Liver (tissue), 8 donors: ENCODE measurements at regions not wholly inside any gene's neighbourhood (a gene's known extent, or its start where the extent isn't known, plus 50 kb on each side); places are given as distances from the start of the nearest gene placed in this dataset.

Source experiments
- DNase-seq: peaks from one replicate; pipeline ENCODE4 v3.0.0-alpha.2; 2017; ENCODE audit warnings: low spot score
- H3K27ac ChIP-seq, 2 donors: one replicate each; pipeline ENCODE4 v1.7.0; 2013; ENCODE audit warnings: inconsistent platforms in 2 of 2, low read length in 2 of 2, control low read depth in 1 of 2, low read depth in 1 of 2, mild to moderate bottlenecking in 1 of 2
- H3K27me3 ChIP-seq, 4 donors: one replicate each; pipeline versions ENCODE4 v1.6.1 to v1.7.0; 2013; ENCODE audit warnings: low read length in 3 of 4, inconsistent platforms in 1 of 4, mild to moderate bottlenecking in 1 of 4, moderate library complexity in 1 of 4; ENCODE audit not compliant: control insufficient read depth in 4 of 4, insufficient read depth in 4 of 4
- H3K36me3 ChIP-seq, 4 donors: one replicate each; pipeline versions ENCODE4 v1.6.1 to v1.7.0; 2013; ENCODE audit warnings: low read length in 3 of 4, mild to moderate bottlenecking in 3 of 4, low read depth in 1 of 4, moderate library complexity in 1 of 4; ENCODE audit not compliant: control insufficient read depth in 4 of 4, insufficient read depth in 3 of 4
- H3K4me1 ChIP-seq, 4 donors: one replicate each; pipeline versions ENCODE4 v1.6.1 to v1.7.0; 2013; ENCODE audit warnings: low read length in 3 of 4, mild to moderate bottlenecking in 3 of 4, moderate library complexity in 1 of 4; ENCODE audit not compliant: control insufficient read depth in 4 of 4, insufficient read depth in 4 of 4
- H3K4me3 ChIP-seq, 3 donors: one replicate each; pipeline versions ENCODE4 v1.6.1 to v1.7.0; 2013; ENCODE audit warnings: low read length in 3 of 3, control low read depth in 1 of 3, low read depth in 1 of 3, mild to moderate bottlenecking in 1 of 3
- H3K9ac ChIP-seq, 2 donors: one replicate each; pipeline ENCODE4 v1.7.0; 2013; ENCODE audit warnings: low read length in 2 of 2, mild to moderate bottlenecking in 2 of 2, moderate library complexity in 2 of 2, control low read depth in 1 of 2, low read depth in 1 of 2
- H3K9me3 ChIP-seq, 4 donors: one replicate each; pipeline versions ENCODE4 v1.6.1 to v1.7.0; 2013; ENCODE audit warnings: low read length in 3 of 4; ENCODE audit not compliant: control insufficient read depth in 4 of 4
- EGR1 ChIP-seq, 2 donors: IDR thresholded peaks; 2 replicates each; pipeline ENCODE4 v1.6.1; 2016 to 2018; ENCODE audit warnings: antibody characterized with exemption in 2 of 2, low read depth in 2 of 2
- FOXA1 ChIP-seq: IDR thresholded peaks from 2 replicates; pipeline ENCODE4 v1.6.1; 2016; ENCODE audit warnings: antibody characterized with exemption
- FOXA2 ChIP-seq: IDR thresholded peaks from 2 replicates; pipeline ENCODE4 v1.6.1; 2016; ENCODE audit warnings: antibody characterized with exemption
- GABPA ChIP-seq, 2 donors: IDR thresholded peaks in 1 of 2; conservative IDR thresholded peaks in 1 of 2; 2 replicates each; pipeline ENCODE4 v1.6.1; 2016; ENCODE audit warnings: antibody characterized with exemption in 2 of 2, mild to moderate bottlenecking in 1 of 2, moderate library complexity in 1 of 2
- HNF4A ChIP-seq, 2 donors: conservative IDR thresholded peaks; 2 replicates each; pipeline ENCODE4 v1.6.1; 2016; ENCODE audit warnings: antibody characterized with exemption in 2 of 2, mild to moderate bottlenecking in 2 of 2
- HNF4G ChIP-seq: IDR thresholded peaks from 2 replicates; pipeline ENCODE4 v1.6.1; 2016; ENCODE audit warnings: antibody characterized with exemption
- JUND ChIP-seq, 2 donors: IDR thresholded peaks; 2 replicates each; pipeline ENCODE4 v1.6.1; 2016; ENCODE audit warnings: antibody characterized with exemption in 2 of 2
- NR2F2 ChIP-seq: IDR thresholded peaks from 2 replicates; pipeline ENCODE4 v1.6.1; 2016; ENCODE audit warnings: antibody characterized with exemption
- RAD21 ChIP-seq, 2 donors: IDR thresholded peaks; 2 replicates each; pipeline ENCODE4 v1.6.1; 2016; ENCODE audit warnings: antibody characterized with exemption in 2 of 2, mild to moderate bottlenecking in 2 of 2
- RXRA ChIP-seq, 2 donors: IDR thresholded peaks; 2 replicates each; pipeline ENCODE4 v1.6.1; 2017 to 2018; ENCODE audit warnings: antibody characterized with exemption in 2 of 2, mild to moderate bottlenecking in 1 of 2
- SP1 ChIP-seq: IDR thresholded peaks from 2 replicates; pipeline ENCODE4 v1.6.1; 2018; ENCODE audit warnings: antibody characterized with exemption, mild to moderate bottlenecking
- TAF1 ChIP-seq: conservative IDR thresholded peaks from 2 replicates; pipeline ENCODE4 v1.6.1; 2016; ENCODE audit warnings: antibody characterized with exemption, mild to moderate bottlenecking
- YY1 ChIP-seq: IDR thresholded peaks from 2 replicates; pipeline ENCODE4 v1.6.1; 2016; ENCODE audit warnings: antibody characterized with exemption, mild to moderate bottlenecking
- WGBS: extraction: QIAGEN DNeasy Blood & Tissue Kit; methylation state at CpG from one replicate; pipeline ENCODE4 v1.1.7; 2013; 5-methylcytosine and 5-hydroxymethylcytosine counted together
- TF ChIP-seq, protein P1 (sequence below): IDR thresholded peaks from 2 replicates; pipeline ENCODE4 v1.6.1; 2016; ENCODE audit warnings: antibody characterized with exemption, mild to moderate bottlenecking
- TF ChIP-seq, protein P2 (sequence below): IDR thresholded peaks from 2 replicates; pipeline ENCODE4 v1.6.1; 2016; ENCODE audit warnings: antibody characterized with exemption
- TF ChIP-seq, protein P3 (sequence below): IDR thresholded peaks from 2 replicates; pipeline ENCODE4 v1.6.1; 2016; ENCODE audit warnings: antibody characterized with exemption
- TF ChIP-seq, protein P4 (sequence below): IDR thresholded peaks from 2 replicates; pipeline ENCODE4 v1.6.1; 2016; ENCODE audit warnings: antibody characterized with exemption
- TF ChIP-seq, protein P5 (sequence below): fragments of 150-350 bp; IDR thresholded peaks from 2 replicates; pipeline ENCODE4 v1.5.1; 2017; ENCODE audit warnings: improper control_type of control experiment, low read depth, low read length; ENCODE audit not compliant: missing input control
- donor health status: healthy.
- donor health status: healthy.
- donor health status: healthy.
- donor health status: healthy.
- donor health status: healthy.

DNA sequence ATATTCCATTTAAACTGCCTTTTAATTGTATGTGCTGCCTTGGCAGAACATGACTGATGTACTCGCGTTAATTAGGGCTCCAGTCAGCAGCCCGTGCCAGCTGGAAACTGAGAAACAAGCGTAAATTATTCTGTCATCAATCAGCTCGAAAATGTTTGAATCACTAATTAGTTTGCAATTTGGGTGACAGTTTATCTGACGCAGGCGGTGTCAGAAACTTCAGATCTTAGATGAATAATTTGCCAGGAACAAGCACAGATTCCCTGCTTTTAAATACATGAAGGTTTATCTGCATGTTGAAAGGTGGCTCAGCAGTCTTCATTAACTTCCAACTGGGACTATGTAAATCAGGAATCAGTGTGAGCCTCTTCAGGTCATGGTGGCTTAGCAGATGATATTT is 176.0 kb upstream of the TLE4 start:
- no peak for TF ChIP-seq RAD21 (IDR thresholded peaks at IDR 0.05)
- TF ChIP-seq HNF4A (conservative IDR thresholded peaks at IDR 0.05) = no peak
- TF ChIP-seq, protein P1, sequence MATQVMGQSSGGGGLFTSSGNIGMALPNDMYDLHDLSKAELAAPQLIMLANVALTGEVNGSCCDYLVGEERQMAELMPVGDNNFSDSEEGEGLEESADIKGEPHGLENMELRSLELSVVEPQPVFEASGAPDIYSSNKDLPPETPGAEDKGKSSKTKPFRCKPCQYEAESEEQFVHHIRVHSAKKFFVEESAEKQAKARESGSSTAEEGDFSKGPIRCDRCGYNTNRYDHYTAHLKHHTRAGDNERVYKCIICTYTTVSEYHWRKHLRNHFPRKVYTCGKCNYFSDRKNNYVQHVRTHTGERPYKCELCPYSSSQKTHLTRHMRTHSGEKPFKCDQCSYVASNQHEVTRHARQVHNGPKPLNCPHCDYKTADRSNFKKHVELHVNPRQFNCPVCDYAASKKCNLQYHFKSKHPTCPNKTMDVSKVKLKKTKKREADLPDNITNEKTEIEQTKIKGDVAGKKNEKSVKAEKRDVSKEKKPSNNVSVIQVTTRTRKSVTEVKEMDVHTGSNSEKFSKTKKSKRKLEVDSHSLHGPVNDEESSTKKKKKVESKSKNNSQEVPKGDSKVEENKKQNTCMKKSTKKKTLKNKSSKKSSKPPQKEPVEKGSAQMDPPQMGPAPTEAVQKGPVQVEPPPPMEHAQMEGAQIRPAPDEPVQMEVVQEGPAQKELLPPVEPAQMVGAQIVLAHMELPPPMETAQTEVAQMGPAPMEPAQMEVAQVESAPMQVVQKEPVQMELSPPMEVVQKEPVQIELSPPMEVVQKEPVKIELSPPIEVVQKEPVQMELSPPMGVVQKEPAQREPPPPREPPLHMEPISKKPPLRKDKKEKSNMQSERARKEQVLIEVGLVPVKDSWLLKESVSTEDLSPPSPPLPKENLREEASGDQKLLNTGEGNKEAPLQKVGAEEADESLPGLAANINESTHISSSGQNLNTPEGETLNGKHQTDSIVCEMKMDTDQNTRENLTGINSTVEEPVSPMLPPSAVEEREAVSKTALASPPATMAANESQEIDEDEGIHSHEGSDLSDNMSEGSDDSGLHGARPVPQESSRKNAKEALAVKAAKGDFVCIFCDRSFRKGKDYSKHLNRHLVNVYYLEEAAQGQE = no peak
- no peak for TF ChIP-seq GABPA (IDR thresholded peaks at IDR 0.05 in 1 of 2, conservative IDR thresholded peaks at IDR 0.05 in 1 of 2)
- no peak for TF ChIP-seq HNF4G
- no peak for TF ChIP-seq EGR1 (IDR thresholded peaks at IDR 0.05; ENCODE audit: low read depth in 2 of 2)
- TF ChIP-seq, protein P2, sequence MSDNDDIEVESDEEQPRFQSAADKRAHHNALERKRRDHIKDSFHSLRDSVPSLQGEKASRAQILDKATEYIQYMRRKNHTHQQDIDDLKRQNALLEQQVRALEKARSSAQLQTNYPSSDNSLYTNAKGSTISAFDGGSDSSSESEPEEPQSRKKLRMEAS = no peak
- no peak for TF ChIP-seq FOXA1
- TF ChIP-seq SP1 = no peak
- TF ChIP-seq YY1 = no peak
- TF ChIP-seq, protein P3, sequence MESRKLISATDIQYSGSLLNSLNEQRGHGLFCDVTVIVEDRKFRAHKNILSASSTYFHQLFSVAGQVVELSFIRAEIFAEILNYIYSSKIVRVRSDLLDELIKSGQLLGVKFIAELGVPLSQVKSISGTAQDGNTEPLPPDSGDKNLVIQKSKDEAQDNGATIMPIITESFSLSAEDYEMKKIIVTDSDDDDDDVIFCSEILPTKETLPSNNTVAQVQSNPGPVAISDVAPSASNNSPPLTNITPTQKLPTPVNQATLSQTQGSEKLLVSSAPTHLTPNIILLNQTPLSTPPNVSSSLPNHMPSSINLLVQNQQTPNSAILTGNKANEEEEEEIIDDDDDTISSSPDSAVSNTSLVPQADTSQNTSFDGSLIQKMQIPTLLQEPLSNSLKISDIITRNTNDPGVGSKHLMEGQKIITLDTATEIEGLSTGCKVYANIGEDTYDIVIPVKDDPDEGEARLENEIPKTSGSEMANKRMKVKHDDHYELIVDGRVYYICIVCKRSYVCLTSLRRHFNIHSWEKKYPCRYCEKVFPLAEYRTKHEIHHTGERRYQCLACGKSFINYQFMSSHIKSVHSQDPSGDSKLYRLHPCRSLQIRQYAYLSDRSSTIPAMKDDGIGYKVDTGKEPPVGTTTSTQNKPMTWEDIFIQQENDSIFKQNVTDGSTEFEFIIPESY = no peak
- TF ChIP-seq, protein P4, sequence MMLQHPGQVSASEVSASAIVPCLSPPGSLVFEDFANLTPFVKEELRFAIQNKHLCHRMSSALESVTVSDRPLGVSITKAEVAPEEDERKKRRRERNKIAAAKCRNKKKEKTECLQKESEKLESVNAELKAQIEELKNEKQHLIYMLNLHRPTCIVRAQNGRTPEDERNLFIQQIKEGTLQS = no peak
- no peak for TF ChIP-seq JUND (IDR thresholded peaks at IDR 0.05)
- TF ChIP-seq, protein P5, sequence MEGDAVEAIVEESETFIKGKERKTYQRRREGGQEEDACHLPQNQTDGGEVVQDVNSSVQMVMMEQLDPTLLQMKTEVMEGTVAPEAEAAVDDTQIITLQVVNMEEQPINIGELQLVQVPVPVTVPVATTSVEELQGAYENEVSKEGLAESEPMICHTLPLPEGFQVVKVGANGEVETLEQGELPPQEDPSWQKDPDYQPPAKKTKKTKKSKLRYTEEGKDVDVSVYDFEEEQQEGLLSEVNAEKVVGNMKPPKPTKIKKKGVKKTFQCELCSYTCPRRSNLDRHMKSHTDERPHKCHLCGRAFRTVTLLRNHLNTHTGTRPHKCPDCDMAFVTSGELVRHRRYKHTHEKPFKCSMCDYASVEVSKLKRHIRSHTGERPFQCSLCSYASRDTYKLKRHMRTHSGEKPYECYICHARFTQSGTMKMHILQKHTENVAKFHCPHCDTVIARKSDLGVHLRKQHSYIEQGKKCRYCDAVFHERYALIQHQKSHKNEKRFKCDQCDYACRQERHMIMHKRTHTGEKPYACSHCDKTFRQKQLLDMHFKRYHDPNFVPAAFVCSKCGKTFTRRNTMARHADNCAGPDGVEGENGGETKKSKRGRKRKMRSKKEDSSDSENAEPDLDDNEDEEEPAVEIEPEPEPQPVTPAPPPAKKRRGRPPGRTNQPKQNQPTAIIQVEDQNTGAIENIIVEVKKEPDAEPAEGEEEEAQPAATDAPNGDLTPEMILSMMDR = no peak
- no peak for TF ChIP-seq FOXA2
- TF ChIP-seq NR2F2 = no peak
- TF ChIP-seq RXRA (IDR thresholded peaks at IDR 0.05) = no peak
- TF ChIP-seq TAF1 = no peak
- no peaks in the 10 kb centered on the region for H3K36me3 ChIP-seq
- 43% methylated on average over 7 of the region's 7 CpGs for WGBS
- DNase-seq = no peak
- H3K4me1 ChIP-seq = no peaks in the 10 kb centered on the region
- H3K27ac ChIP-seq = no peak overlapping the region
- H3K9me3 ChIP-seq = no peaks in the 10 kb centered on the region
- peaks cover 0 to 3% (median 0%) of the 10 kb centered on the region in 4 donors for H3K27me3 ChIP-seq
- H3K4me3 ChIP-seq = no peak overlapping the region
- no peak overlapping the region for H3K9ac ChIP-seq
